Keratinocyte (primary cell): ENCODE measurements at regions not wholly inside any gene's neighbourhood (a gene's known extent, or its start where the extent isn't known, plus 50 kb on each side); places are given as distances from the start of the nearest gene placed in this dataset.

ENCODE experiments used
- DNase-seq: peaks from one replicate; pipeline ENCODE4 v3.0.0-alpha.2; 2011; ENCODE audit warnings: low read depth, missing footprints, low spot score
- FAIRE-seq: peaks from 2 replicates; lab custom pipeline; 2011; peaks lifted over from hg19 to GRCh38; lab: Jason Lieb, UNC
- H2AFZ ChIP-seq: 2 replicates; pipeline ENCODE4 v1.6.0; 2012; ENCODE audit warnings: low read length, control low read depth, inconsistent platforms; ENCODE audit not compliant: control insufficient read depth
- H3K27ac ChIP-seq: 2 replicates; pipeline ENCODE4 v1.5.1; 2011; ENCODE audit warnings: low read length; ENCODE audit not compliant: control insufficient read depth, insufficient read depth
- H3K27me3 ChIP-seq: 3 replicates; pipeline ENCODE4 v1.6.0; 2011; ENCODE audit warnings: low read length; ENCODE audit not compliant: control insufficient read depth, insufficient read depth; ENCODE audit errors: extremely low read depth
- H3K36me3 ChIP-seq, 2 experiments: 2 replicates in 1 of 2; 3 replicates in 1 of 2; pipeline ENCODE4 v1.5.1; 2011; ENCODE audit warnings: low read length in 2 of 2, mild to moderate bottlenecking in 1 of 2; ENCODE audit not compliant: control insufficient read depth in 2 of 2, insufficient read depth in 2 of 2; ENCODE audit errors: extremely low read depth in 1 of 2
- H3K4me1 ChIP-seq: 3 replicates; pipeline ENCODE4 v1.5.1; 2011; ENCODE audit warnings: low read length; ENCODE audit not compliant: control insufficient read depth, insufficient read depth; ENCODE audit errors: extremely low read depth
- H3K4me2 ChIP-seq: 3 replicates; pipeline ENCODE4 v1.6.0; 2011; ENCODE audit warnings: low read depth, low read length; ENCODE audit not compliant: control insufficient read depth, insufficient read depth; ENCODE audit errors: extremely low read depth
- H3K4me3 ChIP-seq, 3 experiments: fragments of 200-600 bp in 1 of 3; sonication (generic) in 1 of 3; 2 replicates in 2 of 3; 3 replicates in 1 of 3; pipeline ENCODE4 v1.5.1; 2011 to 2016; ENCODE audit warnings: low read length in 3 of 3, mild to moderate bottlenecking in 3 of 3, control low read depth in 2 of 3, inconsistent platforms in 1 of 3, low read depth in 1 of 3, mixed read lengths in 1 of 3, mixed run types in 1 of 3, moderate library complexity in 1 of 3; ENCODE audit not compliant: control insufficient read depth in 2 of 3, insufficient read depth in 2 of 3; ENCODE audit errors: extremely low read depth in 1 of 3
- H3K79me2 ChIP-seq: 2 replicates; pipeline ENCODE4 v1.6.0; 2012; ENCODE audit warnings: low read length; ENCODE audit not compliant: control insufficient read depth, insufficient read depth
- H3K9ac ChIP-seq: 3 replicates; pipeline ENCODE4 v1.6.0; 2011; ENCODE audit warnings: low read length; ENCODE audit not compliant: control insufficient read depth, insufficient read depth; ENCODE audit errors: extremely low read depth
- H3K9me1 ChIP-seq: 3 replicates; pipeline ENCODE4 v1.6.0; 2011; ENCODE audit warnings: low read length; ENCODE audit not compliant: control insufficient read depth, insufficient read depth; ENCODE audit errors: extremely low read depth
- H3K9me3 ChIP-seq: 2 replicates; pipeline ENCODE4 v1.5.1; 2012; ENCODE audit warnings: low read depth, low read length; ENCODE audit not compliant: control insufficient read depth
- H4K20me1 ChIP-seq: 3 replicates; pipeline ENCODE4 v1.6.0; 2011; ENCODE audit warnings: low read length; ENCODE audit not compliant: control insufficient read depth, insufficient read depth; ENCODE audit errors: extremely low read depth
- CTCF ChIP-seq, 3 experiments: IDR thresholded peaks in 1 of 3; conservative IDR thresholded peaks in 1 of 3; optimal IDR thresholded peaks in 1 of 3; 2 replicates in 2 of 3; 3 replicates in 1 of 3; pipeline versions ENCODE3 to v1.5.1; 2011; ENCODE audit warnings: low read length in 3 of 3, mild to moderate bottlenecking in 3 of 3, moderate library complexity in 2 of 3, control low read depth in 1 of 3, inconsistent platforms in 1 of 3; ENCODE audit not compliant: insufficient read depth in 2 of 3; ENCODE audit errors: extremely low read depth in 1 of 3
- EZH2 ChIP-seq: IDR thresholded peaks from one replicate; pipeline ENCODE4 v1.6.1; 2012; ENCODE audit warnings: inconsistent platforms, mild to moderate bottlenecking, low read length, moderate library complexity
- dilution Hi-C: fragments of 300-500 bp; cut with MboI; formaldehyde crosslinking; loops from one replicate; pipeline ENCODE4 v1.7.0; 2020; ENCODE audit warnings: low sequenced_read_pairs; ENCODE audit not compliant: extremely low pct_ligation_motif_present

- no peak overlapping the region for H3K9ac ChIP-seq
- no peak overlapping the region for H3K4me3 ChIP-seq
- no peaks in the 10 kb centered on the region for H3K36me3 ChIP-seq
- no peaks in the 10 kb centered on the region for H4K20me1 ChIP-seq
- no peak overlapping the region for H3K27ac ChIP-seq
- no peak for TF ChIP-seq EZH2
- TF ChIP-seq CTCF (optimal IDR thresholded peaks at IDR 0.05 in 1 of 3, IDR thresholded peaks at IDR 0.05 in 1 of 3, conservative IDR thresholded peaks at IDR 0.05 in 1 of 3; ENCODE audit: extremely low read depth in 1 of 3, insufficient read depth in 2 of 3, low read length in 3 of 3) = no peak
- no peak overlapping the region for H2AFZ ChIP-seq
- no peaks in the 10 kb centered on the region for H3K9me3 ChIP-seq
- DNase-seq (no peak), FAIRE-seq (no peak)
- no peak overlapping the region for H3K4me2 ChIP-seq
- dilution Hi-C loops = no loop called here
- no peaks in the 10 kb centered on the region for H3K9me1 ChIP-seq
- no peaks in the 10 kb centered on the region for H3K27me3 ChIP-seq
- no peaks in the 10 kb centered on the region for H3K4me1 ChIP-seq
- H3K79me2 ChIP-seq = no peaks in the 10 kb centered on the region
These were observed 85.4 kb upstream of the CEP78 start for GRCh38 chr9:78150312-78150982.

- TF ChIP-seq EZH2 = no peak
- no peak for TF ChIP-seq CTCF (optimal IDR thresholded peaks at IDR 0.05 in 1 of 3, IDR thresholded peaks at IDR 0.05 in 1 of 3, conservative IDR thresholded peaks at IDR 0.05 in 1 of 3; ENCODE audit: extremely low read depth in 1 of 3, insufficient read depth in 2 of 3, low read length in 3 of 3)
- no peaks in the 10 kb centered on the region for H3K4me1 ChIP-seq
These were observed 86.1 kb upstream of the CEP78 start for GRCh38 chr9:78149702-78150291.

More at GRCh38 chr9:78149702-78150291, 86.1 kb upstream of the CEP78 start:
- H3K4me2 ChIP-seq = no peak overlapping the region
- H3K27me3 ChIP-seq = no peaks in the 10 kb centered on the region
- no peak overlapping the region for H3K27ac ChIP-seq
- dilution Hi-C loops = no loop called here
- no peak overlapping the region for H3K4me3 ChIP-seq
- no peak overlapping the region for H2AFZ ChIP-seq
- DNase-seq (no peak), FAIRE-seq (no peak)
- no peak overlapping the region for H3K9ac ChIP-seq
- no peaks in the 10 kb centered on the region for H3K79me2 ChIP-seq
- no peaks in the 10 kb centered on the region for H4K20me1 ChIP-seq
- H3K36me3 ChIP-seq = no peaks in the 10 kb centered on the region
- no peaks in the 10 kb centered on the region for H3K9me3 ChIP-seq
- no peaks in the 10 kb centered on the region for H3K9me1 ChIP-seq
